Gastrocnemius medialis (tissue), 4 donors: ENCODE measurements at regions not wholly inside any gene's neighbourhood (a gene's known extent, or its start where the extent isn't known, plus 50 kb on each side); places are given as distances from the start of the nearest gene placed in this dataset.

Source experiments
- ATAC-seq, 2 donors: fragments of 150-250 bp; one replicate each; pipeline ENCODE4 v1.9.1; 2016
- DNase-seq, 2 donors: peaks; one replicate each; pipeline ENCODE4 v3.0.0-alpha.2; 2019
- H3K27ac ChIP-seq, 4 donors: fragments of 200-600 bp; sonication (generic); 1 replicate in 1 of 4; 2 replicates in 3 of 4; pipeline ENCODE4 v1.5.1; 2016 to 2018; ENCODE audit warnings: mild to moderate bottlenecking in 2 of 4, moderate library complexity in 1 of 4
- H3K27me3 ChIP-seq, 3 donors: fragments of 200-600 bp; sonication (generic) in 2 of 3; 1 replicate in 1 of 3; 2 replicates in 2 of 3; pipeline versions ENCODE4 v1.5.1 to v1.6.0; 2016 to 2019; ENCODE audit warnings: mild to moderate bottlenecking in 1 of 3, moderate library complexity in 1 of 3
- H3K36me3 ChIP-seq, 2 donors: fragments of 200-600 bp; sonication (generic) in 1 of 2; one replicate each; pipeline ENCODE4 v1.5.1; 2017 to 2018
- H3K4me1 ChIP-seq, 2 donors: fragments of 200-600 bp; sonication (generic) in 1 of 2; one replicate each; pipeline ENCODE4 v1.5.1; 2016 to 2017; ENCODE audit warnings: mild to moderate bottlenecking in 2 of 2
- H3K4me3 ChIP-seq, 4 donors: fragments of 200-600 bp; sonication (generic) in 3 of 4; 1 replicate in 1 of 4; 2 replicates in 3 of 4; pipeline ENCODE4 v1.5.1; 2016 to 2019; ENCODE audit warnings: mild to moderate bottlenecking in 2 of 4
- H3K9me3 ChIP-seq, 3 donors: fragments of 200-600 bp; sonication (generic) in 2 of 3; 1 replicate in 1 of 3; 2 replicates in 2 of 3; pipeline ENCODE4 v1.5.1; 2016 to 2019
- CTCF ChIP-seq, 5 experiments: fragments of 450-650 bp in 3 of 5; fragments of 200-600 bp in 2 of 5; sonication (generic) in 2 of 5; IDR thresholded peaks in 4 of 5; conservative IDR thresholded peaks in 1 of 5; 1 replicate in 4 of 5; 2 replicates in 1 of 5; pipeline ENCODE4 v1.5.1; 2016 to 2019; ENCODE audit warnings: antibody characterized with exemption in 5 of 5, mild to moderate bottlenecking in 3 of 5, moderate library complexity in 3 of 5
- POLR2A ChIP-seq, 2 donors: fragments of 450-650 bp; IDR thresholded peaks; one replicate each; pipeline ENCODE4 v1.6.1; 2017; ENCODE audit warnings: antibody characterized with exemption in 2 of 2, mild to moderate bottlenecking in 2 of 2, moderate library complexity in 2 of 2
- in situ Hi-C, 4 donors: fragments of 200-750 bp; cut with MboI; loops; one replicate each; pipeline versions ENCODE4 v1.15.0 to v1.8.0; 2017; ENCODE audit warnings: low sequenced_read_pairs in 4 of 4
- intact Hi-C: fragments of 100-400 bp; cut with DNase I; formaldehyde crosslinking; loops from one replicate; pipeline ENCODE4 v1.15.1; 2023; ENCODE audit warnings: low total_unique reads

DNA sequence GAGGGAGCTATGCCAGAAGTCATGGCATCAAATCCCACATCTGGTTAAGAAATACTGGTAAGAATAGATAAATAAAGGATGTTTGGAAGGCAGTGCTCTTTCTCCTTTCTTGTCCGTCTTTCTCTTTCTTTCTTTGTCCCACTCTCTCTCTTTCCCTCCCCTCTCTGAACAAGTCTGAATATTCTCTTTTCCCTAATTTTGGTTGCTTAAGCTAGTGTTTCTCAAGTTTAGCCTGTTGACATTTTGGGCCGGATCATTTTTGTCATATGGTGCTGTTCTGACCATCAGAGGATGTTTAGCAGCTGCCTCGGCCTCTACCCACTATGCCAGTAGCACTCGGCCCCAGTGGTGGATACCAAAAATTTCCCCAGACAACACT, 405.3 kb upstream of the C2CD4B start:
- no peak overlapping the region for H3K4me3 ChIP-seq
- H3K36me3 ChIP-seq, result no peaks in the 10 kb centered on the region
- peak overlapping the region; percentile 27 to 56 (median 52) for H3K27ac ChIP-seq
- peaks cover 19 to 28% of the 10 kb centered on the region in 2 donors for H3K4me1 ChIP-seq
- H3K9me3 ChIP-seq, result no peaks in the 10 kb centered on the region
- intact Hi-C loops (no loop called here), in situ Hi-C loops (no loop called here)
- no peaks in the 10 kb centered on the region for H3K27me3 ChIP-seq
- DNase-seq (no peak), ATAC-seq (no peak)
- no peak for TF ChIP-seq CTCF (IDR thresholded peaks at IDR 0.05 in 4 of 5, conservative IDR thresholded peaks at IDR 0.05 in 1 of 5)
- TF ChIP-seq POLR2A (IDR thresholded peaks at IDR 0.05), result no peak

GRCh38 chr15:62571072-62571471, 406.0 kb upstream of the C2CD4B start:
- intact Hi-C loops (no loop called here), in situ Hi-C loops (no loop called here)
- H3K4me3 ChIP-seq, result no peak overlapping the region
- H3K27me3 ChIP-seq, result no peaks in the 10 kb centered on the region
- ATAC-seq (no peak), DNase-seq (no peak)
- peaks cover 19 to 28% of the 10 kb centered on the region in 2 donors for H3K4me1 ChIP-seq
- peak overlapping the region in 1 of 4 donors; percentile 27 for H3K27ac ChIP-seq
- H3K9me3 ChIP-seq, result no peaks in the 10 kb centered on the region
- TF ChIP-seq CTCF (IDR thresholded peaks at IDR 0.05 in 4 of 5, conservative IDR thresholded peaks at IDR 0.05 in 1 of 5) (no peak), POLR2A (IDR thresholded peaks at IDR 0.05) (no peak)
- no peaks in the 10 kb centered on the region for H3K36me3 ChIP-seq

- no peak for DNase-seq
- in situ Hi-C loops (no loop called here), intact Hi-C loops (no loop called here)
- no peaks in the 10 kb centered on the region for H3K36me3 ChIP-seq
- no peak for ATAC-seq
- H3K27me3 ChIP-seq, result no peaks in the 10 kb centered on the region
- TF ChIP-seq POLR2A (IDR thresholded peaks at IDR 0.05) (no peak), CTCF (IDR thresholded peaks at IDR 0.05 in 4 of 5, conservative IDR thresholded peaks at IDR 0.05 in 1 of 5) (no peak)
- H3K4me1 ChIP-seq, result peaks cover 19 to 24% of the 10 kb centered on the region in 2 donors
- no peak overlapping the region for H3K4me3 ChIP-seq
- no peaks in the 10 kb centered on the region for H3K9me3 ChIP-seq
- H3K27ac ChIP-seq, result no peak overlapping the region
These were observed 407.7 kb upstream of the C2CD4B start for GRCh38 chr15:62572797-62573196.

DNA sequence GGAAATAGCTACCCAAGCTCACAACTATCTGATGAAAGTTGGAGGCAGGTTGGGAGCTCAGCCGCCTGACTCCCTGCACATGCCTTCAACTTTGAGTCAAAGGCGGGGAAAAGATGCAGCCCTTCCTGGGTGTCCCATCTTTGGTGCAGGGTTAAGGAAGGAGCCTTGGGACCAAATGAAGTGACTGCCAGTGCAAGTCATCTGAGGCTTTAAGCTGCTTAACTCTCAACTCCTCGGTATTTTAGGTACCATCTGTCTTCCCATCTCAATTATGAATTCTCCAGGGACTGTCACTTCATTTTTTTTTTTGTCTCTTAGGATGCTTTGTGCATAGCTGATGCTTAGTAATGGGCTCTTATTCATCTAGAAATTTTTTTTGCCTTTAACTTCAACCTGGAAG, 408.8 kb upstream of the C2CD4B start:
- DNase-seq (no peak), ATAC-seq (no peak)
- Histone ChIP-seq H3K27ac (no peak overlapping the region), H3K4me3 (no peak overlapping the region), H3K9me3 (no peaks in the 10 kb centered on the region), H3K27me3 (no peaks in the 10 kb centered on the region), H3K4me1 (peaks cover 19 to 24% of the 10 kb centered on the region in 2 donors), H3K36me3 (no peaks in the 10 kb centered on the region)
- in situ Hi-C loops, result no loop called here
- TF ChIP-seq POLR2A (IDR thresholded peaks at IDR 0.05) (no peak), CTCF (IDR thresholded peaks at IDR 0.05 in 4 of 5, conservative IDR thresholded peaks at IDR 0.05 in 1 of 5) (no peak)
- intact Hi-C loops, result no loop called here

DNA sequence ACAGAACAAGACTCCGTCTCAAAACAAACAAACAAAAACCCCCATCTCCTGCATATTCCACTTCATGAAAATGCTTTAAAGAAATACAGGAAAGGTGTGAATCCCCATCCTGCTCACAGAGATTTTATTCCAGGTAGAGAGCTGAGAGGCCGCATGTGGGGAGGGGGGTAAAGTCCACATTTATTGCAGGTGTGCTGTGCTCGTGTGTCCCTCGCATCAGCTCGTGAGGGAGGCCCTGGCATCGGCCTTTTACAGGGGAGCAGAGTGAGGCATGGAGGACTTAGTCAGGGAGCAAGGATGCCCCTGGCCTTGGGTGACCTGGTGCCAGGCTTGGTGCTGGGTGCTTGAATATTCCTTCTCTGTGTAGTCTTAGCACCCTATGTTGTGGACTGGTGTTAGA, 413.5 kb upstream of the C2CD4B start:
- Histone ChIP-seq H3K27me3 (no peaks in the 10 kb centered on the region), H3K36me3 (no peaks in the 10 kb centered on the region), H3K9me3 (no peaks in the 10 kb centered on the region), H3K4me3 (no peak overlapping the region), H3K27ac (no peak overlapping the region), H3K4me1 (peaks cover 11 to 12% of the 10 kb centered on the region in 2 donors)
- no peak for TF ChIP-seq POLR2A (IDR thresholded peaks at IDR 0.05)
- no peak for TF ChIP-seq CTCF (IDR thresholded peaks at IDR 0.05 in 4 of 5, conservative IDR thresholded peaks at IDR 0.05 in 1 of 5)
- intact Hi-C loops (no loop called here), in situ Hi-C loops (no loop called here)
- DNase-seq (no peak), ATAC-seq (no peak)
